ENCODE measurements at regions not wholly inside any gene's neighbourhood (a gene's known extent, or its start where the extent isn't known, plus 50 kb on each side); places are given as distances from the start of the nearest gene placed in this dataset.
"Not testable (repeated sequence)": the region's sequence is repeated elsewhere in the genome, so short reads cannot be mapped to it uniquely, and the experiment has no call there.

DNA sequence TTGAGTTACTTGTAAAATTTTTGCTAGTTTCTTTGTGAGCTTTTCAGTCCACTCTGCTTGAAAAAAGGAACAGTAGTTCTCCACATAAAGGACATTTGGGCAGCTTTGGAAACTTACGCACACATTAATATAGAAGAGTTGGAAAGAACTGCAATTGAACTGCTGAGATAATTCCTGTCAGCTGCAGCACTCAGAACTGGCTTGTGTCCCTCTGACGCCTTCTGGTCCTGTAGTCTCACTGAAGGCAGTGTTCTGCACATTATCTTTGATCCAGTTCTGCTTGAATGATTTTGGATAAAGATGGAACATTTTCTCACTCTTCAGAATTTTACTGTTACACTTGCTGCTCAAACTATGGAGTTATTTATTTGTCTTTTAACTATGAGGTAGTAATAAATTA lies 901.9 kb downstream of the OTOL1 start:
- H3K4me3 ChIP-seq (ENCODE audit: low read depth, low read length) = no peak overlapping the region
- in situ Hi-C loops (cut with HindIII; ENCODE audit: low sequenced_read_pairs) = no loop called here
- DNase-seq (ENCODE audit: low read depth, low spot score) = no peak
- TF ChIP-seq, protein P1, sequence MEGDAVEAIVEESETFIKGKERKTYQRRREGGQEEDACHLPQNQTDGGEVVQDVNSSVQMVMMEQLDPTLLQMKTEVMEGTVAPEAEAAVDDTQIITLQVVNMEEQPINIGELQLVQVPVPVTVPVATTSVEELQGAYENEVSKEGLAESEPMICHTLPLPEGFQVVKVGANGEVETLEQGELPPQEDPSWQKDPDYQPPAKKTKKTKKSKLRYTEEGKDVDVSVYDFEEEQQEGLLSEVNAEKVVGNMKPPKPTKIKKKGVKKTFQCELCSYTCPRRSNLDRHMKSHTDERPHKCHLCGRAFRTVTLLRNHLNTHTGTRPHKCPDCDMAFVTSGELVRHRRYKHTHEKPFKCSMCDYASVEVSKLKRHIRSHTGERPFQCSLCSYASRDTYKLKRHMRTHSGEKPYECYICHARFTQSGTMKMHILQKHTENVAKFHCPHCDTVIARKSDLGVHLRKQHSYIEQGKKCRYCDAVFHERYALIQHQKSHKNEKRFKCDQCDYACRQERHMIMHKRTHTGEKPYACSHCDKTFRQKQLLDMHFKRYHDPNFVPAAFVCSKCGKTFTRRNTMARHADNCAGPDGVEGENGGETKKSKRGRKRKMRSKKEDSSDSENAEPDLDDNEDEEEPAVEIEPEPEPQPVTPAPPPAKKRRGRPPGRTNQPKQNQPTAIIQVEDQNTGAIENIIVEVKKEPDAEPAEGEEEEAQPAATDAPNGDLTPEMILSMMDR (IDR thresholded peaks at IDR 0.05; ENCODE audit: low read depth, low read length) = no peak

- TF ChIP-seq, protein P1 (IDR thresholded peaks at IDR 0.05; ENCODE audit: low read depth, low read length) = no peak
- DNase-seq (ENCODE audit: low read depth, low spot score) = no peak
- no peak overlapping the region for H3K4me3 ChIP-seq (ENCODE audit: low read depth, low read length)
- in situ Hi-C loops (cut with HindIII; ENCODE audit: low sequenced_read_pairs) = no loop called here
Measured at GRCh38 chr3:162400697-162401096, 904.1 kb downstream of the OTOL1 start.

GRCh38 chr3:162411556-162411955 lies 914.9 kb downstream of the OTOL1 start:
- DNase-seq (ENCODE audit: low read depth, low spot score); in situ Hi-C loops (cut with HindIII; ENCODE audit: low sequenced_read_pairs); H3K4me3 ChIP-seq (ENCODE audit: low read depth, low read length): not testable (repeated sequence)

DNA sequence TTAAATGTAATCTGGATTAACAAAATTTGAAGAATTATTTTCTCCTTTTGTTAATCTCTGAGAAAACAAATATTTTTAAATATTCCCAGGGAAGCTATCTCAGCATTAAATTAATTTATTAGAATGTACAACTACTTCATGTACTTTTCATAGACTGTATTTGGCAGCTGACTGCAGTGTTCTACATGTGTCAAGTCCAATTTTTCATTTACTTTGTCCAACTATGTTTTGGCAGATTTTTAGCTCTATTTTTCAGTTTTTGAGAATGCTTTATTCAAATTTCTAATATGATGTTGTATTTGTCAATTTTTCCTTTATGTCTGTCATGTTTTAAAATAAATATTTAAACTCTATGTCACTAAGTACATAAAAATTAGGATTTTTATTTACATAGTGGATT lies 925.1 kb downstream of the OTOL1 start:
- no peak overlapping the region for H3K4me3 ChIP-seq (ENCODE audit: low read depth, low read length)
- TF ChIP-seq, protein P1 (IDR thresholded peaks at IDR 0.05; ENCODE audit: low read depth, low read length) = no peak
- in situ Hi-C loops (cut with HindIII; ENCODE audit: low sequenced_read_pairs) = no loop called here
- DNase-seq (ENCODE audit: low read depth, low spot score) = no peak

DNA sequence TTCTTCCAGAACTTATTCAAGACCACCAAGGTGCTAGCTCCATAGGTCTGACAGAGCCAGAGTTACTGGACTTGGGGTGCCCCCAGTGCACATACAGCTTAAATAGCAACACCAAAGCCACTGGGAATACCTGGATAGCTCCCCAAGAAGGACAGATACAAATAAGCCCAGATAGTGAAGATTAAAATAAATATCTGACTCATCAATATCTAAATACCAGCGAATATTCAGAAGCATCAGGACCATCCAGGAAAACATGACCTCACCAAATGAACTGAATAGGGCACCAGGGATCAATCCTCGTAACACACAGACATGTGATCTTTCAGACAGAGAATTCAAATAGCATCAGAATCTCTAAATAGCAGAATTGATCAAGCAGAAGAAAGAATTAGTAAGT lies 931.6 kb downstream of the OTOL1 start:
- no peak overlapping the region for H3K4me3 ChIP-seq (ENCODE audit: low read depth, low read length)
- TF ChIP-seq, protein P1 (IDR thresholded peaks at IDR 0.05; ENCODE audit: low read depth, low read length) = no peak
- no peak for DNase-seq (ENCODE audit: low read depth, low spot score)
- in situ Hi-C loops (cut with HindIII; ENCODE audit: low sequenced_read_pairs) = no loop called here

DNA sequence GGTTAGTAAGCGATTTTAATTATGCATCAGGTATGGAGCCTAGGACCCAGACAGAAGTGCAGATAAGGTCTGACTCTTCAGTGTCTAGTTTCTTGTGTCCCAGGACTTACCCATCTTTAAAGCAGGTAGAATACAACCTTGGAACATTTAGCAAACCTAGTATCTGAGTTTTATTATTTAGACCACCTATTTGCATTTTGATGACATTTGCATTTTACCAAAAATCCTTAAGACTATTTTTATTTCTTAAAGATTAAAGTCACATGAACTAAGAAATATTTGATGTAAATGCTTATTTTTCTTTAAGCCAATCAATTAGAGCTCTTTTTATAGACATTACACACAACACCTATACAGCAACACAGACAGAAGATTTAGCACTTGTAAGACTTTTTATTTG lies 939.1 kb downstream of the OTOL1 start:
- no peak for DNase-seq (ENCODE audit: low read depth, low spot score)
- in situ Hi-C loops (cut with HindIII; ENCODE audit: low sequenced_read_pairs) = no loop called here
- no peak overlapping the region for H3K4me3 ChIP-seq (ENCODE audit: low read depth, low read length)
- TF ChIP-seq, protein P1 (IDR thresholded peaks at IDR 0.05; ENCODE audit: low read depth, low read length) = no peak

DNA sequence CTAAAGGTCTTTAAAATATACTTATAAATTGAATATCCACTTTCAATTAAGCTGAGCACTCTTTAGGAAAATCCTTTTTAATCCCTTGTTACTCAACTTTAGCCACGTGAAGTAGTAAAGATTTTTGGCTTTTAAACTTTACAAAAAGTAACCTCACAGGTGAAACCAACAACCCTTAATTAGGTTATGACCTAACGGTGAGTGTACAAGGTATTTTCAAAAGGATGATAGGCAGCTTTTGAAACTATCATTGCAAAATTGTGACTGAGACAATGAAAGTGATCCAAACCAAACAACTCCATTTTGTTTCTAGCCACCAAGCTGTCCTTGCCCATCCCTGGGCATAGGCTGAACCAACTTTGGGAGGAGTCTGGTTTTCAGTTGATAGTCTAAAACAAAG lies 940.2 kb downstream of the OTOL1 start:
- in situ Hi-C loops (cut with HindIII; ENCODE audit: low sequenced_read_pairs) = no loop called here
- H3K4me3 ChIP-seq (ENCODE audit: low read depth, low read length) = no peak overlapping the region

More for the DNA sequence above, 940.2 kb downstream of the OTOL1 start:
- no peak for DNase-seq (ENCODE audit: low read depth, low spot score)
- TF ChIP-seq, protein P1 (IDR thresholded peaks at IDR 0.05; ENCODE audit: low read depth, low read length) = no peak

Data from astrocyte of the spinal cord (primary cell).